CD4-positive, alpha-beta T cell (primary cell): ENCODE measurements at regions not wholly inside any gene's neighbourhood (a gene's known extent, or its start where the extent isn't known, plus 50 kb on each side); places are given as distances from the start of the nearest gene placed in this dataset.

Experiments
- ATAC-seq: fragments of 200-7000 bp; cut with Tn5 transposase; one replicate; pipeline ENCODE4 v1.10.0; 2022; ENCODE audit warnings: mild to moderate bottlenecking; ENCODE audit not compliant: poor library complexity
- CTCF ChIA-PET: fragments of 350-600 bp; sonication (Branson Sonifier 250); formaldehyde crosslinking; loops from one replicate; lab custom pipeline; 2021; ENCODE audit warnings: antibody characterized with exemption, inconsistent platforms; lab: Charles Lee
- POLR2A ChIA-PET: fragments of 350-600 bp; sonication (Branson Sonifier 250); formaldehyde crosslinking; loops from one replicate; lab custom pipeline; 2021; ENCODE audit warnings: antibody characterized with exemption, inconsistent platforms; lab: Charles Lee
- DNase-seq, 14 experiments: peaks; one replicate each; pipeline ENCODE4 v3.0.0-alpha.2; 2013 to 2020; ENCODE audit warnings: mixed read lengths in 2 of 14
- H3K27ac ChIP-seq, 2 donors: one replicate each; pipeline versions ENCODE4 v1.5.1 to v1.7.0; 2013; ENCODE audit warnings: low read length in 2 of 2, low read depth in 1 of 2, mild to moderate bottlenecking in 1 of 2
- H3K27me3 ChIP-seq, 2 experiments: 1 replicate in 1 of 2; 2 replicates in 1 of 2; pipeline versions ENCODE4 v1.6.1 to v1.7.0; 2013; ENCODE audit warnings: low read length in 2 of 2, control low read depth in 1 of 2, mild to moderate bottlenecking in 1 of 2, moderate library complexity in 1 of 2; ENCODE audit not compliant: insufficient read depth in 2 of 2, control insufficient read depth in 1 of 2
- H3K36me3 ChIP-seq: one replicate; pipeline ENCODE4 v1.6.1; 2013; ENCODE audit warnings: low read length, control low read depth; ENCODE audit not compliant: insufficient read depth
- H3K4me1 ChIP-seq: one replicate; pipeline ENCODE4 v1.6.1; 2013; ENCODE audit warnings: low read length, control low read depth; ENCODE audit not compliant: insufficient read depth
- H3K4me3 ChIP-seq: one replicate; pipeline ENCODE4 v1.5.1; 2013; ENCODE audit warnings: mild to moderate bottlenecking, low read length, moderate library complexity
- H3K9me3 ChIP-seq, 2 experiments: 1 replicate in 1 of 2; 2 replicates in 1 of 2; pipeline versions ENCODE4 v1.6.1 to v1.7.0; 2013; ENCODE audit warnings: low read length in 2 of 2, mild to moderate bottlenecking in 2 of 2, control low read depth in 1 of 2, moderate library complexity in 1 of 2; ENCODE audit not compliant: control insufficient read depth in 1 of 2, insufficient read depth in 1 of 2
- H3K27ac Mint-ChIP-seq: one replicate; pipeline ENCODE4 v1.8.0; 2020; ENCODE audit warnings: mixed read lengths
- H3K27me3 Mint-ChIP-seq: one replicate; pipeline ENCODE4 v1.8.0; 2021; ENCODE audit warnings: mixed read lengths
- H3K36me3 Mint-ChIP-seq: one replicate; pipeline ENCODE4 v1.8.0; 2021; ENCODE audit warnings: low read depth, mixed read lengths
- H3K4me1 Mint-ChIP-seq: one replicate; pipeline ENCODE4 v1.8.0; 2021; ENCODE audit warnings: low read depth, mixed read lengths
- H3K4me3 Mint-ChIP-seq: one replicate; pipeline ENCODE4 v1.8.0; 2020; ENCODE audit warnings: mild to moderate bottlenecking, mixed read lengths
- H3K9me3 Mint-ChIP-seq: one replicate; pipeline ENCODE4 v1.8.0; 2020; ENCODE audit warnings: mixed read lengths
- intact Hi-C, 2 experiments: fragments of 100-400 bp; cut with DNase I in 1 of 2; cut with micrococcal nuclease in 1 of 2; formaldehyde crosslinking; loops; one replicate each; pipeline versions ENCODE4 v1.15.1 to v1.9.0; 2023 to 2025; cut with DNase I, micrococcal nuclease
- TF ChIP-seq, protein P1 (sequence below): fragments of 200-600 bp; IDR thresholded peaks from one replicate; pipeline ENCODE4 v1.8.0; 2022; ENCODE audit warnings: antibody characterized with exemption, mild to moderate bottlenecking

DNA sequence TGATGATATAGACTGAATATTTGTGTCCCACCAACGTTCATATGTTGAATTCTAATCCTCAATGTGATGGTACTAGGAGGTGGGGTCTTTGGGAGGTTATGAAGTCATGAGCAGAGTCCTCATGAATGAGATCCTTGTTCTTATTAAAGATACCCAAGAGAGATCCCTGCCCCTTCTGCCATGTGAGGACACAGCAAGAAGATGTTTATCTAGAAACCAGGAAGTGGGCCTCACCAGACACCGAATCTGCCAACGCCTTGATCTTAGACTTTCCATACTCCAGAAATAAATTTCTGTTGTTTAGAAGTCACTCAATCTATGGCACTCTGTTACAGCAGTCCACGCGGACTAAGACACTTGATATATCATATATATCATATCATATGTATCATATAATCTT, 67.7 kb upstream of the GCM1 start:
- Histone ChIP-seq H3K9me3 (peaks cover 0 to 3% of the 10 kb centered on the region in 2 experiments), H3K4me3 (no peak overlapping the region), H3K4me1 (peaks cover 8% of the 10 kb centered on the region), H3K27ac (no peak overlapping the region), H3K27me3 (no peaks in the 10 kb centered on the region), H3K36me3 (no peaks in the 10 kb centered on the region)
- no peaks in the 10 kb centered on the region for H3K36me3 Mint-ChIP-seq
- TF ChIP-seq, protein P1, sequence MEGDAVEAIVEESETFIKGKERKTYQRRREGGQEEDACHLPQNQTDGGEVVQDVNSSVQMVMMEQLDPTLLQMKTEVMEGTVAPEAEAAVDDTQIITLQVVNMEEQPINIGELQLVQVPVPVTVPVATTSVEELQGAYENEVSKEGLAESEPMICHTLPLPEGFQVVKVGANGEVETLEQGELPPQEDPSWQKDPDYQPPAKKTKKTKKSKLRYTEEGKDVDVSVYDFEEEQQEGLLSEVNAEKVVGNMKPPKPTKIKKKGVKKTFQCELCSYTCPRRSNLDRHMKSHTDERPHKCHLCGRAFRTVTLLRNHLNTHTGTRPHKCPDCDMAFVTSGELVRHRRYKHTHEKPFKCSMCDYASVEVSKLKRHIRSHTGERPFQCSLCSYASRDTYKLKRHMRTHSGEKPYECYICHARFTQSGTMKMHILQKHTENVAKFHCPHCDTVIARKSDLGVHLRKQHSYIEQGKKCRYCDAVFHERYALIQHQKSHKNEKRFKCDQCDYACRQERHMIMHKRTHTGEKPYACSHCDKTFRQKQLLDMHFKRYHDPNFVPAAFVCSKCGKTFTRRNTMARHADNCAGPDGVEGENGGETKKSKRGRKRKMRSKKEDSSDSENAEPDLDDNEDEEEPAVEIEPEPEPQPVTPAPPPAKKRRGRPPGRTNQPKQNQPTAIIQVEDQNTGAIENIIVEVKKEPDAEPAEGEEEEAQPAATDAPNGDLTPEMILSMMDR = no peak
- H3K9me3 Mint-ChIP-seq = no peaks in the 10 kb centered on the region
- H3K4me3 Mint-ChIP-seq = no peak overlapping the region
- peaks cover 5% of the 10 kb centered on the region for H3K4me1 Mint-ChIP-seq
- ChIA-PET POLR2A (no interaction called here), CTCF (no interaction called here)
- no peak for ATAC-seq
- H3K27ac Mint-ChIP-seq = no peak overlapping the region
- no peak for DNase-seq
- intact Hi-C loops = no loop called here
- H3K27me3 Mint-ChIP-seq = no peaks in the 10 kb centered on the region

DNA sequence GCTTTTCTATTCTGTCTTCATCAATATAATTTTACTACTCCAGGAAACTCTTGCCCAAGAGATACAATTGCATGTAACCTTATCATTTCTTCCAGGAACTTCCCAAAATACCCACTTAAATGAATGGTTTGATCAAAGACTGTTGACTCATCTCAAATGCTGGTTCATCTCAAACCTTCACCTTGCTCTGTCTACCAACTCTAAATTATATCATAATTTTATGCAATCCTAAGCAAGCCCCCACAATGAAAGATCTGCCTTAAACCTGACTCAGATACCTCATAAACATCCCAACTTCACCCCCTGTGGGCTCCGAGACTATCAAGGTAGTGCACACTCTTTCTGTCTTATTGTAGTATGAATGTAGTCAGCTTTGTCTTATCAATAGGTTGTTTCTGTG, 65.5 kb upstream of the GCM1 start:
- H3K4me3 ChIP-seq = no peak overlapping the region
- H3K9me3 Mint-ChIP-seq = no peaks in the 10 kb centered on the region
- H3K4me1 ChIP-seq = peaks cover 8% of the 10 kb centered on the region
- H3K36me3 ChIP-seq = no peaks in the 10 kb centered on the region
- no peak overlapping the region for H3K27ac ChIP-seq
- peaks cover 0 to 3% of the 10 kb centered on the region in 2 experiments for H3K9me3 ChIP-seq
- intact Hi-C loops = no loop called here
- no peak overlapping the region for H3K4me3 Mint-ChIP-seq
- TF ChIP-seq, protein P1 = no peak
- no peaks in the 10 kb centered on the region for H3K27me3 ChIP-seq
- no peaks in the 10 kb centered on the region for H3K36me3 Mint-ChIP-seq
- DNase-seq (no peak), ATAC-seq (no peak)
- H3K27me3 Mint-ChIP-seq = no peaks in the 10 kb centered on the region
- CTCF ChIA-PET = no interaction called here
- peaks cover 5% of the 10 kb centered on the region for H3K4me1 Mint-ChIP-seq
- POLR2A ChIA-PET = no interaction called here
- H3K27ac Mint-ChIP-seq = no peak overlapping the region

DNA sequence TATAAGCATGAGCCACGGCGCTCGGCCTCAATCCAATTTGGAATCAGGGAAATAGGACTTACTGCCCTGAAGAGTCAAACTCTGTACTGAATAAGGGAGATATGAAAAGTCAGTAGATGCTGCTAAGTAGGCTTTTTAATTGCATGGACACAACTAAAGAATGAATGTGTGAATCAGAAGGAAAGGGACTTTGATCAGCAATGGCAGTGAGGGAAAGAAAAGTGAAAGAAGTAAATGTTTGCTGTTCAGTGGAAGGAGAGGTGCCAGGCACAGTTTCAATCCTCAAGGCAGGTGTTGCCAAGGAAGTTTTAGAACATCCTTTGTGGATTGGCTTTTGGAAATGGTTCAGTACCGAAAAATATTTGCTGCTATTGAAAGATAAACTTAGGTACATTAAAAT, 62.2 kb upstream of the GCM1 start:
- TF ChIP-seq, protein P1 = no peak
- ChIA-PET POLR2A (no interaction called here), CTCF (no interaction called here)
- H3K36me3 ChIP-seq = no peaks in the 10 kb centered on the region
- H3K9me3 ChIP-seq = peaks cover 0 to 3% of the 10 kb centered on the region in 2 experiments
- no peaks in the 10 kb centered on the region for H3K4me1 Mint-ChIP-seq
- DNase-seq (no peak), ATAC-seq (no peak)
- H3K4me3 Mint-ChIP-seq = no peak overlapping the region
- no peaks in the 10 kb centered on the region for H3K27me3 Mint-ChIP-seq
- H3K36me3 Mint-ChIP-seq = no peaks in the 10 kb centered on the region
- H3K4me3 ChIP-seq = no peak overlapping the region
- H3K27ac ChIP-seq = no peak overlapping the region
- H3K27me3 ChIP-seq = no peaks in the 10 kb centered on the region
- intact Hi-C loops = no loop called here
- H3K9me3 Mint-ChIP-seq = no peaks in the 10 kb centered on the region
- H3K4me1 ChIP-seq = no peaks in the 10 kb centered on the region
- H3K27ac Mint-ChIP-seq = no peak overlapping the region
